GM12891 (cell line): ENCODE measurements at regions not wholly inside any gene's neighbourhood (a gene's known extent, or its start where the extent isn't known, plus 50 kb on each side); places are given as distances from the start of the nearest gene placed in this dataset.
"Not testable (repeated sequence)": the region's sequence is repeated elsewhere in the genome, so short reads cannot be mapped to it uniquely, and the experiment has no call there.

Experiments used
- PAX5 ChIP-seq: IDR thresholded peaks from 2 replicates; pipeline ENCODE4 v1.6.1; 2011; ENCODE audit warnings: low read length, moderate library complexity, mild to moderate bottlenecking; ENCODE audit not compliant: insufficient read depth, severe bottlenecking
- POLR2A ChIP-seq: IDR thresholded peaks from 2 replicates; pipeline ENCODE4 v1.6.1; 2011; ENCODE audit warnings: low read depth, low read length, control low read depth
- POLR2AphosphoS5 ChIP-seq: IDR thresholded peaks from 2 replicates; pipeline ENCODE4 v1.6.1; 2011; ENCODE audit warnings: low read depth, low read length, control low read depth

GRCh38 chr1:82055375-82055774 lies 254.6 kb downstream of the ADGRL2 start:
- TF ChIP-seq POLR2A, PAX5, POLR2AphosphoS5: not testable (repeated sequence)
